GM23248 (cell line): ENCODE measurements at regions not wholly inside any gene's neighbourhood (a gene's known extent, or its start where the extent isn't known, plus 50 kb on each side); places are given as distances from the start of the nearest gene placed in this dataset.

ENCODE experiments used
- EZH2 ChIP-seq: fragments of 200-600 bp; sonication (generic); IDR thresholded peaks from 2 replicates; pipeline ENCODE4 v1.6.1; 2018; ENCODE audit warnings: antibody characterized with exemption, mild to moderate bottlenecking; ENCODE audit not compliant: insufficient read depth, poor library complexity, severe bottlenecking
- EZH2phosphoT487 ChIP-seq: fragments of 200-600 bp; sonication (generic); IDR thresholded peaks from 2 replicates; pipeline ENCODE4 v1.6.1; 2018; ENCODE audit warnings: antibody characterized with exemption, moderate library complexity, mild to moderate bottlenecking, low read depth; ENCODE audit not compliant: insufficient read depth

DNA sequence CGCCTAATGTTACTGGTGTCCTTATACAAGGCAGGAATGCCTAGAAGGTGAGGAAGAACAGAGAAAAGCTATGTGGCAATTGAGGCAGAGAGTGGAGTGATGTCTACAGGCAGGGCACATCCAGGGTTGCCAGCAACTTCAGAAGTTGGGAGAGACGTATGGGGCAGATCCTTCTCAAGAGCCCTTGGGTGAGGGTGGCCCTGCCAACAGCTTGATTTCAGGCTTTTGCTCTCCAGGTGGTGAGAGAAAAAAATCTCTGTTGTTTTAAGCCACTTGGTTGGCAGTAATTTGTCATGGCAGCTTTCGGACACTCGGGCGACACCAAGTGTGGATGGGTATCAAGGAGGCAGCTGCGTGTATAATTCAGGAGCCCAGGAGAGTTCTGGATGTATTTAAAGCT lies 217.4 kb upstream of the SMIM21 start:
- TF ChIP-seq EZH2 (no peak), EZH2phosphoT487 (no peak)
